Dendritic cell treated with granulocyte-macrophage colony-stimulating factor and Interleukin-4, amounts not matched to agents 40 ng/mL and 50 ng/mL, for 4 days (primary cell): ENCODE measurements at regions not wholly inside any gene's neighbourhood (a gene's known extent, or its start where the extent isn't known, plus 50 kb on each side); places are given as distances from the start of the nearest gene placed in this dataset.
"Not testable (repeated sequence)": the region's sequence is repeated elsewhere in the genome, so short reads cannot be mapped to it uniquely, and the experiment has no call there.

Experiments
- H3K27ac Mint-ChIP-seq: one replicate; pipeline ENCODE4 v1.8.0; 2022; ENCODE audit warnings: mild to moderate bottlenecking, mixed read lengths
- H3K27me3 Mint-ChIP-seq: one replicate; pipeline ENCODE4 v1.8.0; 2022; ENCODE audit warnings: mild to moderate bottlenecking, mixed read lengths
- H3K36me3 Mint-ChIP-seq: one replicate; pipeline ENCODE4 v1.8.0; 2022; ENCODE audit warnings: low read depth, mixed read lengths
- H3K4me1 Mint-ChIP-seq: one replicate; pipeline ENCODE4 v1.8.0; 2022; ENCODE audit warnings: low read depth, mixed read lengths
- H3K4me3 Mint-ChIP-seq: one replicate; pipeline ENCODE4 v1.8.0; 2022; ENCODE audit warnings: mild to moderate bottlenecking, moderate library complexity, mixed read lengths
- H3K9me3 Mint-ChIP-seq: one replicate; pipeline ENCODE4 v1.8.0; 2022; ENCODE audit warnings: mixed read lengths
- intact Hi-C: fragments of 100-400 bp; cut with micrococcal nuclease; formaldehyde crosslinking; loops from one replicate; pipeline ENCODE4 v1.15.0; 2022

DNA sequence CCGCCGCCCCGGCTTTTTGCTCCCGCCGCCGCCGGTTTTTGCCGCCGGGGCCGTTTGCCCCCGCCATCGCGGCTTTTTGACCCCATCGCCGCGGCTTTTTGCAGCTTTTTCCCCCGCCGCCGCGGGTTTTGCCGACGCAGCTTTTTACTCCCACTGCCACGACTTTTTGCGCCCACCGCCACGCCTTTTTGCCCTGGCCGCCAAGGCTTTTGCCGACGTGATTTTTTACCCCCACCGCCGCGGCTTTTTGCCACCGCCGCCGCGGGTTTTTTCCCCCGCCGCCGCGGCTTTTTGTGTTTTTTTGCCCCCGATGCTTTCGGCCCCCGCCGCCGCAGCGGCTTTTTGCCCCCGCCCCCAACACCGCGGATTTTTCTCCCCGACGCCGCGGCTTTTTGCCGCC is 5001.9 kb upstream of the OR11H1 start:
- H3K4me1 Mint-ChIP-seq, H3K9me3 Mint-ChIP-seq, H3K36me3 Mint-ChIP-seq, H3K27ac Mint-ChIP-seq, intact Hi-C loops, H3K4me3 Mint-ChIP-seq, H3K27me3 Mint-ChIP-seq: not testable (repeated sequence)

DNA sequence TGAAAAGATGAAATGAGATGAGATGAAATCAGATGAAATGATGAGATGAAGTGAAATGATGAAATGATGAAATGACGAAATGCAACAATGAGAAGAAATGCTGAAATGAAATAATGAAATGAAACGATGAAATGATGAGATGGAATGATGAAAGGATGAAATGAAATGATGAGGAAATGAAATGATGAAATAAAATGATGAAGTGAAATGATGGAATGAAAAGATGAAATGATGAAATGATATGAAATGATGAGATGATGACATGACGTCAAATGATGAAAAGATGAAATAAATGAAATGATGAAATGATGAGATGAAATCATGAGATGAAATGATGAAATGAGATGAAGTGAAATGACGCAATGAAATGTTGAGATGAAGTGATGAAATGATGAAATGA is 4996.9 kb upstream of the OR11H1 start:
- H3K27ac Mint-ChIP-seq, H3K4me1 Mint-ChIP-seq, H3K27me3 Mint-ChIP-seq, H3K9me3 Mint-ChIP-seq, H3K4me3 Mint-ChIP-seq, H3K36me3 Mint-ChIP-seq, intact Hi-C loops: not testable (repeated sequence)

DNA sequence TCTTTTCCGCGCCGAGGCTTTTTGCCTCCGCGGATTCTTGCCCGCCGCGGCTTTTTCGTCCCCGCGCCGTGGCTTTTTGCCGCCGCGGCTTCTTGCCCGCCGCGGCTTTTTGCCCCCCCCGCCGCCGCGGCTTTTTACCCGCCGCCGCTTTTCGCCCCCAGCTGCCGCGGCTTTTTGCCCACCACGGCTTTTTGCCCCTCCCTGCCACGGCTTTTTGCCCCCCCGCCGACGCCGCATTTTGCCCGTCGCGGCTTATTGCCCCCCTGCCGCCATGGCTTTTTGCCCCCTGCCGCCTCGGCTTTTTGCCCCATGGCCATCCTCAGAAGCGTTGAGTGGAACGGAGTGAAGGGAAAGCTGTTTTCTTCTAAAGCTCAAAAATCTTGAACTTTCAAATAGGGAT is 4955.5 kb upstream of the OR11H1 start:
- H3K27me3 Mint-ChIP-seq, H3K4me1 Mint-ChIP-seq, H3K36me3 Mint-ChIP-seq, H3K27ac Mint-ChIP-seq, H3K4me3 Mint-ChIP-seq, H3K9me3 Mint-ChIP-seq, intact Hi-C loops: not testable (repeated sequence)

DNA sequence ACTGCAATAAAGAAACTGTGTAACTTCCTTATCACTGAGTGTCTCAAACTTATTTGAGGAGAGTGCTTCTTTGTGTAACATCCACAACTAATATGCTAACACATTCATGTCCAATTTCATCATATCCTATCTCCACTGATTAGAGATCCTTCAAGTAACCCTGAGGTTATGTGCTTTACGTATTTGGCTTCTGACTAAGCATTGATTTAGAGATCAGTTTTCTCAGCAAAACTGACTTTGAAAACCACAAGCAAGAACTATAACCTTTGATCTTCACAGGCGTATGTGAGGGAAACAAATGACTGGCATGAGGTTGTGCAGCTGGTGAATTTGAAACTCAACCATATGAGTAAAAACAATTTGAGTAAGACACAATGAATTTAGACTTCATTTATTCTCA is 4926.9 kb upstream of the OR11H1 start:
- H3K4me3 Mint-ChIP-seq, H3K9me3 Mint-ChIP-seq, H3K27ac Mint-ChIP-seq, intact Hi-C loops, H3K27me3 Mint-ChIP-seq, H3K36me3 Mint-ChIP-seq, H3K4me1 Mint-ChIP-seq: not testable (repeated sequence)

DNA sequence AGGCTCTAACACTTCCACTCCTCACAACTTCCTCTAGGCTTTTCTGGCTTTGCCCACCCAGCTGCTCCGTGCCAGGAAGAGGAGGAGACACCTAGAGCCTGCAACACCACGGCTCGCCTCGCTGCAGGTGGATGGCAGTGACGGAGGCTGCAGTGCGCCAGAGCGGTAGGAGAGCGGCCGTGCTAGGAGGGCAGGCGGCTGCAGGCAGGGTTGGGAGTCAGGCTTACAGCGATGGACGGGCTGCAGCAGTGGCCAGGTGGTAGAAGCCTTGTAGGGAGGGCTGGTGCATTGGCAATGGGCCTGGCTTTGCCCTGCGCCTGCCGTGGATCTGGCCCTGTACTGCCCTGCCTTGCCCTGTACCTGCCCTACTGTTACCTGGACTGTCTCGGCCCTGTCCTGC is 4896.0 kb upstream of the OR11H1 start:
- intact Hi-C loops, H3K9me3 Mint-ChIP-seq, H3K36me3 Mint-ChIP-seq, H3K27me3 Mint-ChIP-seq, H3K4me3 Mint-ChIP-seq, H3K4me1 Mint-ChIP-seq, H3K27ac Mint-ChIP-seq: not testable (repeated sequence)

DNA sequence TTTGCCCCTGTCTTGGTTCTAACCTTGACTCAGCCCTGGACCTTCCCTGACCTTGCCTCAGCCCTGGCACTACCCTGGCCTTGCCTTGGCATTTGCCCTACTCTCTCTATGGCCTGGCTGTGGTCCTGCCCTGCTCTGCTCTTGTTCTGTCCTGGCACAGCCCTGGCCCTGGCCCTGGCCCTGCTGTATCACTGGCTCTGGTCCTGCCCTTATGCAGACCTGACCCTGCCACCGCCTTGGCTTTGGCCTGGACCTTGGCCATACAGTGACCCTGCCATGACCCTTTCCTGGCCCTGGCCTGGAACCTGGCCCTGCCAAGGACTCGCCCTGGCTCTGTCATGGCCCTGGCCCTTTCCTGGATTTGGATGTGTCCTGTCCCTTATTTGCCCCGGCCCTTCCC is 4892.7 kb upstream of the OR11H1 start:
- H3K27ac Mint-ChIP-seq, intact Hi-C loops, H3K4me1 Mint-ChIP-seq, H3K9me3 Mint-ChIP-seq, H3K36me3 Mint-ChIP-seq, H3K27me3 Mint-ChIP-seq, H3K4me3 Mint-ChIP-seq: not testable (repeated sequence)

DNA sequence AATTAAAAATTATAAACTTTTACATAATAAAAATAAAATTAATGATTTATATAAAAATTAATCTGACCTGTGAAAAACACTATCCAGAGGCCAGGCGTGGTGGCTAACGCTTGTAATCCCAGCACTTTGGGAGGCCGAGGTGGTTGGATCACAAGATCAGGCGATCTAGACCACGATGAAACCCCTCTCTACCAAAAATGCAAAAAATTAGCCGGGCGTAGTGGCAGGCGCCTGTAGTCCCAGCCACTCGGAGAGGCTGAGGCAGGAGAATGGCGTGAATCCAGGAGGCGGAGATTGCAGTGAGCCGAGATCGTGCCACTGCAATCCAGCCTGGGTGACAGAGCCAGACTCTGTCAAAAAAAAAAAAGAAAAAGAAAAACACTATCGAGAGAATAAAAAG is 4865.2 kb upstream of the OR11H1 start:
- H3K4me1 Mint-ChIP-seq, H3K27ac Mint-ChIP-seq, H3K9me3 Mint-ChIP-seq, H3K4me3 Mint-ChIP-seq, intact Hi-C loops, H3K27me3 Mint-ChIP-seq, H3K36me3 Mint-ChIP-seq: not testable (repeated sequence)

DNA sequence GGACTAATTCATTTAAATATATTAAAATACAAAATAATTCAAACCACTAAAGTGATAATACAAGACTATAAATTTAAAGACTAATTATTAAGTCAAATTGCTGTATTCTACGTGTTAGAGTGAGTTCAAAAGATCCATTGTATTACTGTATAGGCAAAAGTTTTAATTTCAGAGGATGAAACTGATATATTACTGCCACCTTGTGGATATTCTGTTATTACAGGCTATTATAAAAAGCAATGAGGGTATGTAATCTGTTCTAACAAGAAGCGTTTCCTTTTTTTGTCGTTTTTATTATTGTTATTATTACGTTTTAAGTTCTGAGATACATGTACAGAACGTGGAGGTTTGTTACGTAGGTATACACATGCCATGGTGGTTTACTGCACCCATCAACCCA is 4854.9 kb upstream of the OR11H1 start:
- intact Hi-C loops, H3K36me3 Mint-ChIP-seq, H3K4me3 Mint-ChIP-seq, H3K4me1 Mint-ChIP-seq, H3K9me3 Mint-ChIP-seq, H3K27ac Mint-ChIP-seq, H3K27me3 Mint-ChIP-seq: not testable (repeated sequence)

DNA sequence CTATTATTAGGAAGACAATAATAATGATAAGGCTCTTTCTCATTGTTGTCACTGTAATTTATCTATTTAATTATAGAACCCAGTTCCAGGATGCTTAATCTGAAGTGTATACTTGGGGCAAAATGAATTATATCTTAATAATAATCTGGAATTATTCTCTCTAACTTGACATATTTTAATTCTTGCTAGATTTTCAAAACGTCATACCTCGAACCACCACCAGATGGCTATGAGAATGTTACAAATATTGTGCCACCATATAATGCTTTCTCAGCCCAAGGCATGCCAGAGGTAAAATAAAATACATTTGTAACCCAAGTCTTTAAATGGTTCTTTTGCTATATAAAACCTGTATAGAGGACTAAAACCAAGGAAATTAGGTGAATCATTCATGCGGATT is 4849.3 kb upstream of the OR11H1 start:
- H3K4me1 Mint-ChIP-seq, H3K36me3 Mint-ChIP-seq, H3K9me3 Mint-ChIP-seq, H3K27ac Mint-ChIP-seq, H3K4me3 Mint-ChIP-seq, H3K27me3 Mint-ChIP-seq, intact Hi-C loops: not testable (repeated sequence)

DNA sequence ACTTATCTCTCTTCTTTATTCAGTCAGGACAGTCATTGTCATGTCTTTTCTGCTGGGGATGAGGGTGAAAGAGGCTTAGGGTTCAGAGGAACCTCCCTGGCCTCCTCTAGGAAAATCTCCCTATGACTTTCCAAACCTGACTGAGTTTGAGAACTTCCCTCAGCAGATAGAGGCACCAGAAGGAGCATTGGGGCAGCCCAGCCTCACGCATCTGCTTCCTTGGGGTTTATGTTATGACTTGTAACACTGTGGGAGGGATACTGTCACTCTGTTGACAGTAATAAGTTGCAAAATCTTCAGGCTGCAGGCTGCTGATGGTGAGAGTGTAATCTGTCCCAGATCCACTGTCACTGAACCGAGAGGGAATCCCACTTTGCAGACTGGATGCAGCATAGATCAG is 4842.6 kb upstream of the OR11H1 start:
- H3K4me1 Mint-ChIP-seq, H3K9me3 Mint-ChIP-seq, H3K36me3 Mint-ChIP-seq, H3K4me3 Mint-ChIP-seq, H3K27ac Mint-ChIP-seq, H3K27me3 Mint-ChIP-seq, intact Hi-C loops: not testable (repeated sequence)

DNA sequence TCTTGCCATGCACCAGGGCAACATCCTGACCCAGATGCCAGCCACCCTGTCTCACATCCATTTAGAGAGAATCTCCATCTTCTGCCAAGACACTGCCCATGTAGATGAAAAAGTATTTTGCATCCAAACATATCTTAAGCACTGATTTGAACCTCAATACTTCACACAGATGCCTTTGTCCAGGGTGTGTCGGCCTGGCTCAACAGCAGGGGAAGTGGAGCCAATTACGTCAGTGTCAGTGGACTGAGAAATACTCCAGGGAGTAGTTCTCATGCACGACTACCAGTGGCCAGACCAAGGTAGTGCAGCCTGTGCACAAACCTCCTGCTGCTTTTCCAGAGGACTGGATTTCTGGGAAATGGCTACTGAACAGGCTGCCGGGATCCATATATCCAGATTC is 4840.7 kb upstream of the OR11H1 start:
- not testable (repeated sequence) for H3K4me3 Mint-ChIP-seq, H3K9me3 Mint-ChIP-seq

DNA sequence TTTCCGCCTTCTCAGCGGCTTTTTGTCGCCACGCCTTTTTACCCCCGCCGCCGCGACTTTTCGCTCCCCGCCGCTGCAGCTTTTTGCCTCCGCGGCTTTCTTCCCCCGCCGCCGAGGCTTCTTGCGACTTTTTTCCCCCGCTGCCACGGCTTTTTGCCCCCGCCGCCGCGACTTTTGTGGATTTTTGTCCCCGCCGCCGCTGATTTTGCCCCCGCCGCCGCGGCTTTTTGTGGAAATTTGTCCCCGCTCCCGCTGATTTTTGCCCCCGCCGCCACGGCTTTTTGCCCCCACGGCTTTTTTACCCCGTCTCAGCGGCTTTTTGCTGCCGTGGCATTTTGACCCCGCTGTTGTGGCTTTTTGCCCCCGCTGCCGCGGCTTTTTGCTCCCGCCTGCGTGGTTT is 4829.2 kb upstream of the OR11H1 start:
- H3K4me1 Mint-ChIP-seq, H3K27ac Mint-ChIP-seq, H3K27me3 Mint-ChIP-seq, H3K4me3 Mint-ChIP-seq, intact Hi-C loops, H3K36me3 Mint-ChIP-seq: not testable (repeated sequence)
- H3K9me3 Mint-ChIP-seq = peaks cover 14% of the 10 kb centered on the region

More for the DNA sequence above, 4840.7 kb upstream of the OR11H1 start:
- intact Hi-C loops, H3K4me1 Mint-ChIP-seq, H3K36me3 Mint-ChIP-seq, H3K27ac Mint-ChIP-seq, H3K27me3 Mint-ChIP-seq: not testable (repeated sequence)

DNA sequence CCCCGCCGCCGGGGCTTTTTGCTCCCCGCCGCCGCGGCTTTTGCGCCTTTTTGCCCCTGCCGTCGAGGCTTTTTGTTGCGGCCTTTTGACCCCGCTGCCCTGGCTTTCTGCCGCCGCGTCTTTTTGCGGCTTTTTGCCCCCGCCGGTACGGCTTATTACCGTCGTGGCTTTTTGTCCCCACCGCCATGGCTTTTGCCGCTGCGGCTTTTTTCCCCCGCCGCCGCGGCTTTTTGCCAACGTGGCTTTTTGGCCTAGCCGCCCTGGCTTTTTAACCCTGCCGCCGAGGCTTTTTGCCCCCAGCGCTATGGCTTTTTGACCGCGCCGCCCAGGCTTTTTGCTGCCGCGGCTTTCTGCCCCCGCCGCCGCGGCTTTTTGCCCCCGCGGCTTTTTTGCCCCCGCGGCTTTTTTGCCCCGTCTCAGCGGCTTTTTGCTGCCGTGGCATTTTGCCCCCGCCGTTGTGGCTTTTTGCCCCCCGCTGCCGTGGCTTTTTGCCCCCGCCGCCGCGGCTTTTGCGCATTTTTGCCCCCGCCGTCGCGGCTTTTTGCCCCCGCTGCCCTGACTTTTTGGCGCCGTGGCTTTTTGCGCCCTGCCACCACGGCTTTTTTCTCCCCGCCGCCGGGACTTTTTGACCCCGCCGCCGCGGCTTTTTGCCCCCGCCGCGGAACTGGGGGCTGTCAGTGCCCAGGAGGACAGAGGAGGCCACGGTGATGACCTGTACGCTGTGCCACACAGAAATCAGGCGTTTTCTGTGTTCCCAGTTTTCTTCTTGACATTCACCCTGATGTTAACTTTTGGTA is 4828.5 kb upstream of the OR11H1 start:
- H3K4me3 Mint-ChIP-seq, H3K4me1 Mint-ChIP-seq, H3K27ac Mint-ChIP-seq, intact Hi-C loops, H3K27me3 Mint-ChIP-seq, H3K36me3 Mint-ChIP-seq: not testable (repeated sequence)
- H3K9me3 Mint-ChIP-seq = peaks cover 14% of the 10 kb centered on the region

DNA sequence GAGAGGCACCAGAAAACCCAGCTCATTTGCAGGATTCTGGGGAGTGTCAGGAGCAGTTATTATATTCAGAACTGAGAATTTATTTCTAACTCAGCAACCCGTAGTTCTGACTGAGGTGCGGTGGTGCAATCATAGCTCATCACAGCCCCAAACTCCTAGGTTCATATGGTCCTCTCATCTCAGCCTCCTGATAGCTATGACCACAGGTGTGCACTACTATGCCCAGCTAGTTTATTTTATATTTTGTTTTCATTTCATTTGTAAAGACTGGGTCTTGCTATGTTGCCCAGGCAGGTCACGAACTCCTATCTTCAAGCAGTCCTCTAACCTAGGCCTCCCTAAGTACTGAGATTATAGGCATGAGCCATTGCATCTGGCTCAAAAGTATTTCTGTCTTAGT is 4819.8 kb upstream of the OR11H1 start:
- H3K4me1 Mint-ChIP-seq, H3K27ac Mint-ChIP-seq, intact Hi-C loops, H3K4me3 Mint-ChIP-seq, H3K36me3 Mint-ChIP-seq, H3K27me3 Mint-ChIP-seq: not testable (repeated sequence)
- peaks cover 13% of the 10 kb centered on the region for H3K9me3 Mint-ChIP-seq

DNA sequence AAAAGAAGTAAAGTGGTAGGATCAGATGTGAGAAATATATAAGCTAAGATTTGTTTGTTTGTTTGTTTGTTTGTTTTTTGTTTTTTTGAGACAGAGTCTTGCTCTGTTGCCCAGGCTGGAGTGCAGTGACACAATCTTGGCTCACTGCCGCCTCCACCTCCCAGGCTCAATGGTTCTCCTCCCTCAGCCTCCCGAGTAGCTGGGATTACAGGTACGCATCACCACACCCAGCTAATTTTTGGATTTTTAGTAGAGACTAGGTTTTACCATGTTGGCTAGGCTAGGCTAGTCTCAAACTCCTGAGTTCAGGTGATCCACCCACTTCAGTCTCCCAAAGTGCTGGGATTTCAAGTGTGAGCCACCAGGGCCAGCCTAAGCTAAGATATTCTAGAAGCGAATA is 4817.1 kb upstream of the OR11H1 start:
- H3K9me3 Mint-ChIP-seq = peaks cover 27% of the 10 kb centered on the region
- H3K4me3 Mint-ChIP-seq, H3K27ac Mint-ChIP-seq, H3K36me3 Mint-ChIP-seq, H3K27me3 Mint-ChIP-seq, intact Hi-C loops, H3K4me1 Mint-ChIP-seq: not testable (repeated sequence)
